IMR-90 (cell line): ENCODE measurements at regions not wholly inside any gene's neighbourhood (a gene's known extent, or its start where the extent isn't known, plus 50 kb on each side); places are given as distances from the start of the nearest gene placed in this dataset.

Experiments used
- ATAC-seq: fragments of 200-7000 bp; cut with Tn5 transposase; 2 replicates; pipeline ENCODE4 v1.9.1; 2020; ENCODE audit warnings: low read depth, mild to moderate bottlenecking, moderate library complexity
- BruUV-seq: library from RNA; stranded (reverse); fragments of 400-500 nt; replicated peaks from 2 replicates; lab custom pipeline; 2021; lab: Mats Ljungman, UMichigan
- CTCF ChIA-PET: fragments of 300-600 bp; formaldehyde crosslinking; extraction: SDS; loops from one replicate; lab custom pipeline; 2021; ENCODE audit warnings: antibody characterized with exemption; lab: Yijun Ruan, JAX
- POLR2A ChIA-PET: fragments of 300-600 bp; sonication (Branson Sonifier 250); formaldehyde crosslinking; loops from one replicate; lab custom pipeline; 2022; ENCODE audit warnings: antibody characterized with exemption; ENCODE audit not compliant: unreplicated experiment; lab: Charles Lee
- DNase-seq: peaks from one replicate; pipeline ENCODE4 v3.0.0; 2013
- H2AFZ ChIP-seq: replicated peaks from 2 replicates; pipeline ENCODE3; 2013; ENCODE audit warnings: low read length, mild to moderate bottlenecking; ENCODE audit not compliant: poor library complexity
- H2AK5ac ChIP-seq: 2 replicates; pipeline ENCODE4 v1.6.1; 2013; ENCODE audit warnings: low read depth, low read length, inconsistent platforms
- H2AK9ac ChIP-seq: replicated peaks from 2 replicates; pipeline ENCODE3; 2013; ENCODE audit warnings: mild to moderate bottlenecking, low read depth, low read length, moderate library complexity; ENCODE audit not compliant: poor library complexity
- H2BK120ac ChIP-seq: 2 replicates; pipeline ENCODE4 v1.6.1; 2013; ENCODE audit warnings: low read depth, low read length, inconsistent platforms
- H2BK15ac ChIP-seq: 3 replicates; pipeline ENCODE4 v1.6.1; 2013; ENCODE audit warnings: low read depth, low read length, inconsistent platforms
- H2BK20ac ChIP-seq: 2 replicates; pipeline ENCODE4 v1.6.1; 2013; ENCODE audit warnings: low read depth, mild to moderate bottlenecking, inconsistent platforms, low read length, moderate library complexity
- H2BK5ac ChIP-seq: 2 replicates; pipeline ENCODE4 v1.6.1; 2013; ENCODE audit warnings: mild to moderate bottlenecking, low read depth, low read length, inconsistent platforms; ENCODE audit not compliant: poor library complexity, severe bottlenecking
- H3K14ac ChIP-seq: replicated peaks from 2 replicates; pipeline ENCODE4 v1.6.1; 2013; ENCODE audit warnings: low read depth, low read length, inconsistent platforms
- H3K18ac ChIP-seq: 2 replicates; pipeline ENCODE4 v1.6.1; 2013; ENCODE audit warnings: low read depth, low read length, control low read depth
- H3K23ac ChIP-seq: 2 replicates; pipeline ENCODE4 v1.6.1; 2013; ENCODE audit warnings: low read depth, low read length, inconsistent platforms
- H3K27ac ChIP-seq: 2 replicates; pipeline ENCODE4 v1.5.1; 2013; ENCODE audit warnings: mild to moderate bottlenecking, control low read depth, low read length; ENCODE audit not compliant: insufficient read depth
- H3K27me3 ChIP-seq: 2 replicates; pipeline ENCODE4 v1.6.1; 2013; ENCODE audit warnings: low read length; ENCODE audit not compliant: control insufficient read depth, insufficient read depth
- H3K36me3 ChIP-seq: 2 replicates; pipeline ENCODE4 v1.6.1; 2013; ENCODE audit warnings: low read length, mixed read lengths; ENCODE audit not compliant: control insufficient read depth, insufficient read depth
- H3K4ac ChIP-seq: 2 replicates; pipeline ENCODE4 v1.6.1; 2013; ENCODE audit warnings: low read depth, low read length, inconsistent platforms
- H3K4me1 ChIP-seq: 2 replicates; pipeline ENCODE4 v1.6.1; 2013; ENCODE audit warnings: low read length, mixed read lengths; ENCODE audit not compliant: control insufficient read depth, insufficient read depth
- H3K4me2 ChIP-seq: 2 replicates; pipeline ENCODE4 v1.6.1; 2013; ENCODE audit warnings: low read depth, mild to moderate bottlenecking, control low read depth, low read length, moderate library complexity
- H3K4me3 ChIP-seq: 2 replicates; pipeline ENCODE4 v1.5.1; 2013; ENCODE audit warnings: low read depth, mild to moderate bottlenecking, control low read depth, low read length, moderate library complexity; ENCODE audit not compliant: insufficient read depth
- H3K56ac ChIP-seq: 2 replicates; pipeline ENCODE4 v1.6.1; 2013; ENCODE audit warnings: low read length, inconsistent platforms; ENCODE audit not compliant: insufficient read depth; ENCODE audit errors: extremely low read depth
- H3K79me1 ChIP-seq, 2 experiments: 2 replicates each; pipeline ENCODE4 v1.6.1; 2013; ENCODE audit warnings: low read length in 2 of 2, inconsistent platforms in 1 of 2, low read depth in 1 of 2
- H3K9ac ChIP-seq: 2 replicates; pipeline ENCODE4 v1.6.1; 2013; ENCODE audit warnings: low read depth, low read length, control low read depth
- H3K9me1 ChIP-seq: 2 replicates; pipeline ENCODE4 v1.6.1; 2013; ENCODE audit warnings: low read length, inconsistent platforms; ENCODE audit not compliant: insufficient read depth
- H3K9me3 ChIP-seq: 2 replicates; pipeline ENCODE4 v1.6.1; 2013; ENCODE audit warnings: low read length; ENCODE audit not compliant: control insufficient read depth, insufficient read depth
- H4K20me1 ChIP-seq: 2 replicates; pipeline ENCODE4 v1.6.1; 2013; ENCODE audit warnings: low read length, inconsistent platforms; ENCODE audit not compliant: insufficient read depth
- H4K5ac ChIP-seq: 2 replicates; pipeline ENCODE4 v1.6.1; 2013; ENCODE audit warnings: mild to moderate bottlenecking, low read depth, low read length, control low read depth
- H4K8ac ChIP-seq, 2 experiments: 2 replicates each; pipeline ENCODE4 v1.6.1; 2013; ENCODE audit warnings: low read depth in 2 of 2, low read length in 2 of 2, control low read depth in 1 of 2, inconsistent platforms in 1 of 2
- H4K91ac ChIP-seq: 2 replicates; pipeline ENCODE4 v1.6.1; 2013; ENCODE audit warnings: low read depth, low read length, inconsistent platforms; ENCODE audit not compliant: insufficient read depth
- BHLHE40 ChIP-seq: fragments of 150-350 bp; IDR thresholded peaks from 2 replicates; pipeline ENCODE4 v1.6.1; 2016; ENCODE audit warnings: mild to moderate bottlenecking, low read depth, low read length
- CEBPB ChIP-seq: IDR thresholded peaks from 2 replicates; pipeline ENCODE4 v1.6.1; 2012; ENCODE audit warnings: low read depth, low read length, improper control_type of control experiment
- CHD1 ChIP-seq: IDR thresholded peaks from 2 replicates; pipeline ENCODE4 v1.6.1; 2012; ENCODE audit warnings: low read depth, low read length, improper control_type of control experiment
- FOS ChIP-seq: fragments of 150-350 bp; IDR thresholded peaks from 2 replicates; pipeline ENCODE4 v1.6.1; 2016; ENCODE audit warnings: low read depth, low read length
- MAFK ChIP-seq: IDR thresholded peaks from 2 replicates; pipeline ENCODE4 v1.6.1; 2012; ENCODE audit warnings: low read depth, low read length, improper control_type of control experiment
- MAZ ChIP-seq: IDR thresholded peaks from 2 replicates; pipeline ENCODE4 v1.6.1; 2012; ENCODE audit warnings: low read depth, mild to moderate bottlenecking, low read length, improper control_type of control experiment, moderate library complexity, borderline replicate concordance
- MXI1 ChIP-seq: IDR thresholded peaks from 2 replicates; pipeline ENCODE4 v1.6.1; 2012; ENCODE audit warnings: low read depth, mild to moderate bottlenecking, low read length, moderate library complexity, borderline replicate concordance
- NFE2L2 ChIP-seq: fragments of 150-350 bp; IDR thresholded peaks from 2 replicates; pipeline ENCODE4 v1.6.1; 2016; ENCODE audit warnings: low read depth, mild to moderate bottlenecking, low read length
- POLR2A ChIP-seq: IDR thresholded peaks from 2 replicates; pipeline ENCODE4 v1.6.1; 2012; ENCODE audit warnings: mild to moderate bottlenecking, low read depth, low read length
- RAD21 ChIP-seq: IDR thresholded peaks from 2 replicates; pipeline ENCODE4 v1.6.1; 2012; ENCODE audit warnings: low read length, improper control_type of control experiment
- RCOR1 ChIP-seq: IDR thresholded peaks from 2 replicates; pipeline ENCODE4 v1.6.1; 2012; ENCODE audit warnings: mild to moderate bottlenecking, low read length, improper control_type of control experiment; ENCODE audit not compliant: insufficient replicate concordance
- RFX5 ChIP-seq: IDR thresholded peaks from 2 replicates; pipeline ENCODE4 v1.8.0; 2012; ENCODE audit warnings: low read depth, mild to moderate bottlenecking, low read length, moderate library complexity
- SMC3 ChIP-seq: fragments of 150-350 bp; IDR thresholded peaks from 2 replicates; pipeline ENCODE4 v1.6.1; 2016; ENCODE audit warnings: low read depth, mild to moderate bottlenecking, antibody characterized with exemption, low read length, moderate library complexity
- WGBS, 2 experiments: methylation state at CpG; one replicate each; pipeline versions ENCODE4 v1.1.5 to v1.1.7; 2013; ENCODE audit warnings: missing lambda C conversion rate in 2 of 2; ENCODE audit not compliant: insufficient read length in 1 of 2; ENCODE audit errors: extremely low coverage in 2 of 2; 5-methylcytosine and 5-hydroxymethylcytosine counted together
- dilution Hi-C: fragments of 300-500 bp; cut with HindIII; formaldehyde crosslinking; loops from one replicate; pipeline ENCODE4 v1.14.3; 2018; ENCODE audit warnings: low sequenced_read_pairs; ENCODE audit not compliant: unreplicated experiment
- in situ Hi-C: fragments of 300-500 bp; cut with MboI; formaldehyde crosslinking; loops from 3 replicates; pipeline ENCODE4 v1.14.3; 2019; ENCODE audit warnings: low sequenced_read_pairs, inconsistent platforms, mixed read lengths
- intact Hi-C: fragments of 100-400 bp; cut with micrococcal nuclease; formaldehyde crosslinking; loops from 2 replicates; pipeline ENCODE4 v1.10.0; 2022
- TF ChIP-seq, protein P1 (sequence below): conservative IDR thresholded peaks from 2 replicates; pipeline ENCODE4 v1.5.1; 2012; ENCODE audit warnings: mild to moderate bottlenecking, low read depth, low read length, improper control_type of control experiment
- TF ChIP-seq, protein P2 (sequence below): fragments of 150-350 bp; IDR thresholded peaks from 2 replicates; pipeline ENCODE4 v1.6.1; 2016; ENCODE audit warnings: low read depth, mild to moderate bottlenecking, low read length, moderate library complexity, borderline replicate concordance
- TF ChIP-seq, protein P3 (sequence below): fragments of 150-350 bp; IDR thresholded peaks from 2 replicates; pipeline ENCODE4 v1.6.1; 2017; ENCODE audit warnings: mild to moderate bottlenecking, antibody characterized with exemption, low read length, low read depth

DNA sequence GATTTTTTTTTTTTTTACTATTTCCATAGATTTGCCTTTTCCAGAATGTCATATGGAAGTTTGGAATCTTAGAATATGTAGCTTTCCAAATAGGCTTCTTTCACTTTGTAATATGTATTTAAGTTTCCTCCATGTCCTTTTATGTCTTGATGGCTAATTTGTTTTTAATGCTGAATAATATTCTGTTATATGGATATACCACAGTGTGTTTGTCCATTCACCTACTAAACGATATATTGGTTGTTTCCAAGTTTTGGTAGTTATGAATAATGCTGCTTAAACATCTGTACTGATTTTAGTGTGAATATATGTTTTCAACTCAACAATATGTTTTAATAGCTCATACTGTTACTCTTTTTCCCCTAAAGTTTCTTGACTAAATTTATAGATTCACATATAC, 669.8 kb upstream of the PCDH15 start:
- Histone ChIP-seq H2AK9ac (no peak overlapping the region), H3K18ac (no peak overlapping the region), H4K5ac (no peak overlapping the region), H3K4me2 (no peak overlapping the region), H4K20me1 (no peaks in the 10 kb centered on the region), H4K91ac (no peak overlapping the region), H2BK15ac (no peak overlapping the region), H3K4me1 (no peaks in the 10 kb centered on the region), H2BK20ac (no peak overlapping the region), H2BK120ac (no peak overlapping the region), H4K8ac (no peak overlapping the region), H2AK5ac (no peak overlapping the region), H3K9me1 (no peaks in the 10 kb centered on the region), H3K56ac (no peak overlapping the region), H3K36me3 (no peaks in the 10 kb centered on the region), H3K9me3 (peaks cover 4% of the 10 kb centered on the region), H3K4ac (no peak overlapping the region), H3K14ac (no peak overlapping the region), H3K79me1 (no peaks in the 10 kb centered on the region), H3K27me3 (no peaks in the 10 kb centered on the region), H2AFZ (no peak overlapping the region), H3K9ac (no peak overlapping the region), H3K4me3 (no peak overlapping the region), H2BK5ac (no peak overlapping the region), H3K27ac (no peak overlapping the region), H3K23ac (no peak overlapping the region)
- TF ChIP-seq POLR2A (no peak), RAD21 (no peak), MXI1 (no peak), MAZ (no peak), CHD1 (no peak), BHLHE40 (no peak), RCOR1 (no peak), FOS (no peak), MAFK (no peak), SMC3 (no peak), CEBPB (no peak), NFE2L2 (no peak), RFX5 (no peak)
- TF ChIP-seq, protein P1, sequence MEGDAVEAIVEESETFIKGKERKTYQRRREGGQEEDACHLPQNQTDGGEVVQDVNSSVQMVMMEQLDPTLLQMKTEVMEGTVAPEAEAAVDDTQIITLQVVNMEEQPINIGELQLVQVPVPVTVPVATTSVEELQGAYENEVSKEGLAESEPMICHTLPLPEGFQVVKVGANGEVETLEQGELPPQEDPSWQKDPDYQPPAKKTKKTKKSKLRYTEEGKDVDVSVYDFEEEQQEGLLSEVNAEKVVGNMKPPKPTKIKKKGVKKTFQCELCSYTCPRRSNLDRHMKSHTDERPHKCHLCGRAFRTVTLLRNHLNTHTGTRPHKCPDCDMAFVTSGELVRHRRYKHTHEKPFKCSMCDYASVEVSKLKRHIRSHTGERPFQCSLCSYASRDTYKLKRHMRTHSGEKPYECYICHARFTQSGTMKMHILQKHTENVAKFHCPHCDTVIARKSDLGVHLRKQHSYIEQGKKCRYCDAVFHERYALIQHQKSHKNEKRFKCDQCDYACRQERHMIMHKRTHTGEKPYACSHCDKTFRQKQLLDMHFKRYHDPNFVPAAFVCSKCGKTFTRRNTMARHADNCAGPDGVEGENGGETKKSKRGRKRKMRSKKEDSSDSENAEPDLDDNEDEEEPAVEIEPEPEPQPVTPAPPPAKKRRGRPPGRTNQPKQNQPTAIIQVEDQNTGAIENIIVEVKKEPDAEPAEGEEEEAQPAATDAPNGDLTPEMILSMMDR, result no peak
- TF ChIP-seq, protein P2, sequence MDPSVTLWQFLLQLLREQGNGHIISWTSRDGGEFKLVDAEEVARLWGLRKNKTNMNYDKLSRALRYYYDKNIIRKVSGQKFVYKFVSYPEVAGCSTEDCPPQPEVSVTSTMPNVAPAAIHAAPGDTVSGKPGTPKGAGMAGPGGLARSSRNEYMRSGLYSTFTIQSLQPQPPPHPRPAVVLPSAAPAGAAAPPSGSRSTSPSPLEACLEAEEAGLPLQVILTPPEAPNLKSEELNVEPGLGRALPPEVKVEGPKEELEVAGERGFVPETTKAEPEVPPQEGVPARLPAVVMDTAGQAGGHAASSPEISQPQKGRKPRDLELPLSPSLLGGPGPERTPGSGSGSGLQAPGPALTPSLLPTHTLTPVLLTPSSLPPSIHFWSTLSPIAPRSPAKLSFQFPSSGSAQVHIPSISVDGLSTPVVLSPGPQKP, result no peak
- TF ChIP-seq, protein P3, sequence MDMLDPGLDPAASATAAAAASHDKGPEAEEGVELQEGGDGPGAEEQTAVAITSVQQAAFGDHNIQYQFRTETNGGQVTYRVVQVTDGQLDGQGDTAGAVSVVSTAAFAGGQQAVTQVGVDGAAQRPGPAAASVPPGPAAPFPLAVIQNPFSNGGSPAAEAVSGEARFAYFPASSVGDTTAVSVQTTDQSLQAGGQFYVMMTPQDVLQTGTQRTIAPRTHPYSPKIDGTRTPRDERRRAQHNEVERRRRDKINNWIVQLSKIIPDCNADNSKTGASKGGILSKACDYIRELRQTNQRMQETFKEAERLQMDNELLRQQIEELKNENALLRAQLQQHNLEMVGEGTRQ, result no peak
- intact Hi-C loops, result no loop called here
- dilution Hi-C loops, result no loop called here
- in situ Hi-C loops, result no loop called here
- no CpG with 5 or more reads among the region's 1 CpG for WGBS, 2 experiments
- DNase-seq (no peak), ATAC-seq (no peak)
- CTCF ChIA-PET, result no interaction called here
- no TSS peak for BruUV-seq
- POLR2A ChIA-PET, result no interaction called here
